ENCODE measurements at regions not wholly inside any gene's neighbourhood (a gene's known extent, or its start where the extent isn't known, plus 50 kb on each side); places are given as distances from the start of the nearest gene placed in this dataset.

- intact Hi-C loops (cut with DNase I, micrococcal nuclease): loop anchor here in 1 of 2 donors (10.0 kb wide), 1 partner anchor 290 kb away; no protein-coding TSS in a partner anchor
- Histone ChIP-seq H3K36me3 (ENCODE audit: low read depth) (no peaks in the 10 kb centered on the region), H3K4me3 (no peak overlapping the region), H3K4me1 (ENCODE audit: low read depth) (no peaks in the 10 kb centered on the region), H3K9me3 (no peaks in the 10 kb centered on the region)
- no peak for ATAC-seq
- no peak for DNase-seq
- no peak for TF ChIP-seq CTCF (IDR thresholded peaks at IDR 0.05)
Measured at GRCh38 chr7:3154317-3154716, 110.7 kb upstream of the CARD11 start.

GRCh38 chr7:3154881-3155494, 111.3 kb upstream of the CARD11 start:
- intact Hi-C loops (cut with DNase I, micrococcal nuclease): loop anchor here in 1 of 2 donors (10.0 kb wide), 1 partner anchor 290 kb away; no protein-coding TSS in a partner anchor
- ATAC-seq: peak; percentile 52
- Histone ChIP-seq H3K4me1 (ENCODE audit: low read depth) (no peaks in the 10 kb centered on the region), H3K4me3 (no peak overlapping the region), H3K9me3 (no peaks in the 10 kb centered on the region), H3K36me3 (ENCODE audit: low read depth) (no peaks in the 10 kb centered on the region)
- TF ChIP-seq CTCF (IDR thresholded peaks at IDR 0.05): peak; percentile 28
- peak in 1 of 3 donors; percentile 71 for DNase-seq

- no peak for TF ChIP-seq CTCF (IDR thresholded peaks at IDR 0.05)
- no peak for ATAC-seq
- intact Hi-C loops (cut with DNase I, micrococcal nuclease): loop anchor here in 1 of 2 donors (10.0 kb wide), 1 partner anchor 292 kb away; no protein-coding TSS in a partner anchor
- no peak for DNase-seq
- H3K36me3 ChIP-seq (ENCODE audit: low read depth): no peaks in the 10 kb centered on the region
- H3K9me3 ChIP-seq: no peaks in the 10 kb centered on the region
- H3K4me3 ChIP-seq: no peak overlapping the region
- H3K4me1 ChIP-seq (ENCODE audit: low read depth): no peaks in the 10 kb centered on the region
Measured at GRCh38 chr7:3156508-3156907, 112.8 kb upstream of the CARD11 start.

GRCh38 chr7:3157566-3158287, 114.1 kb upstream of the CARD11 start:
- Histone ChIP-seq H3K9me3 (no peaks in the 10 kb centered on the region), H3K4me1 (ENCODE audit: low read depth) (no peaks in the 10 kb centered on the region), H3K36me3 (ENCODE audit: low read depth) (no peaks in the 10 kb centered on the region), H3K4me3 (no peak overlapping the region)
- DNase-seq: no peak
- intact Hi-C loops (cut with DNase I, micrococcal nuclease): loop anchor here in 1 of 2 donors (10.0 kb wide), 1 partner anchor 293 kb away; no protein-coding TSS in a partner anchor
- no peak for ATAC-seq
- TF ChIP-seq CTCF (IDR thresholded peaks at IDR 0.05): no peak

GRCh38 chr7:3158341-3158760, 114.7 kb upstream of the CARD11 start:
- intact Hi-C loops (cut with DNase I, micrococcal nuclease): loop anchor here in 1 of 2 donors (10.0 kb wide), 1 partner anchor 294 kb away; no protein-coding TSS in a partner anchor
- H3K9me3 ChIP-seq: no peaks in the 10 kb centered on the region
- no peak for ATAC-seq
- no peaks in the 10 kb centered on the region for H3K4me1 ChIP-seq (ENCODE audit: low read depth)
- no peak for DNase-seq
- no peak overlapping the region for H3K4me3 ChIP-seq
- no peak for TF ChIP-seq CTCF (IDR thresholded peaks at IDR 0.05)
- H3K36me3 ChIP-seq (ENCODE audit: low read depth): no peaks in the 10 kb centered on the region

Data from mucosa of descending colon (tissue), 3 donors.